Neuron (in vitro differentiated cells): ENCODE measurements at regions not wholly inside any gene's neighbourhood (a gene's known extent, or its start where the extent isn't known, plus 50 kb on each side); places are given as distances from the start of the nearest gene placed in this dataset.

Experiments used
- H2AFZ ChIP-seq: one replicate; pipeline ENCODE4 v1.6.1; 2013; ENCODE audit warnings: low read depth, mild to moderate bottlenecking, inconsistent platforms, low read length, moderate library complexity
- H3K27me3 ChIP-seq: one replicate; pipeline ENCODE4 v1.6.1; 2013; ENCODE audit warnings: low read length; ENCODE audit not compliant: insufficient read depth
- H3K36me3 ChIP-seq: one replicate; pipeline ENCODE4 v1.6.1; 2013; ENCODE audit warnings: low read length; ENCODE audit not compliant: insufficient read depth
- H3K4me1 ChIP-seq: one replicate; pipeline ENCODE4 v1.6.1; 2013; ENCODE audit warnings: low read length; ENCODE audit not compliant: insufficient read depth
- H3K4me3 ChIP-seq: 2 replicates; pipeline ENCODE4 v1.5.1; 2013; ENCODE audit warnings: mild to moderate bottlenecking, low read length, moderate library complexity
- H3K9me3 ChIP-seq: one replicate; pipeline ENCODE4 v1.6.1; 2013; ENCODE audit warnings: low read length

- Histone ChIP-seq H3K9me3 (no peaks in the 10 kb centered on the region), H2AFZ (no peak overlapping the region)
These were observed 599.6 kb upstream of the POT1 start for GRCh38 chr7:125529249-125529648.

GRCh38 chr7:125526958-125527357 lies 597.3 kb upstream of the POT1 start:
- H2AFZ ChIP-seq, result no peak overlapping the region
- H3K4me1 ChIP-seq, result no peaks in the 10 kb centered on the region
- no peaks in the 10 kb centered on the region for H3K36me3 ChIP-seq
- no peaks in the 10 kb centered on the region for H3K9me3 ChIP-seq
- H3K27me3 ChIP-seq, result no peaks in the 10 kb centered on the region
- no peak overlapping the region for H3K4me3 ChIP-seq

More at GRCh38 chr7:125529249-125529648, 599.6 kb upstream of the POT1 start:
- H3K36me3 ChIP-seq, result no peaks in the 10 kb centered on the region
- H3K27me3 ChIP-seq, result no peaks in the 10 kb centered on the region
- H3K4me1 ChIP-seq, result no peaks in the 10 kb centered on the region
- no peak overlapping the region for H3K4me3 ChIP-seq

- no peak overlapping the region for H2AFZ ChIP-seq
- no peaks in the 10 kb centered on the region for H3K4me1 ChIP-seq
- H3K4me3 ChIP-seq, result no peak overlapping the region
- no peaks in the 10 kb centered on the region for H3K36me3 ChIP-seq
- no peaks in the 10 kb centered on the region for H3K27me3 ChIP-seq
- no peaks in the 10 kb centered on the region for H3K9me3 ChIP-seq
These were observed 596.5 kb upstream of the POT1 start for GRCh38 chr7:125526092-125526491.

- no peak overlapping the region for H2AFZ ChIP-seq
- H3K4me3 ChIP-seq, result no peak overlapping the region
- H3K9me3 ChIP-seq, result no peaks in the 10 kb centered on the region
- H3K27me3 ChIP-seq, result no peaks in the 10 kb centered on the region
- no peaks in the 10 kb centered on the region for H3K4me1 ChIP-seq
- H3K36me3 ChIP-seq, result no peaks in the 10 kb centered on the region
These were observed 586.6 kb upstream of the POT1 start for GRCh38 chr7:125516194-125516593.

- H3K27me3 ChIP-seq, result no peaks in the 10 kb centered on the region
- H3K9me3 ChIP-seq, result no peaks in the 10 kb centered on the region
- no peaks in the 10 kb centered on the region for H3K36me3 ChIP-seq
- H3K4me1 ChIP-seq, result no peaks in the 10 kb centered on the region
- H3K4me3 ChIP-seq, result no peak overlapping the region
- H2AFZ ChIP-seq, result no peak overlapping the region
These were observed 582.7 kb upstream of the POT1 start for GRCh38 chr7:125512373-125512772.

GRCh38 chr7:125511310-125511709 lies 581.7 kb upstream of the POT1 start:
- Histone ChIP-seq H2AFZ (no peak overlapping the region), H3K4me1 (no peaks in the 10 kb centered on the region), H3K4me3 (no peak overlapping the region), H3K27me3 (no peaks in the 10 kb centered on the region), H3K36me3 (no peaks in the 10 kb centered on the region), H3K9me3 (no peaks in the 10 kb centered on the region)

- Histone ChIP-seq H3K27me3 (no peaks in the 10 kb centered on the region), H3K4me1 (no peaks in the 10 kb centered on the region), H2AFZ (no peak overlapping the region), H3K4me3 (no peak overlapping the region), H3K9me3 (no peaks in the 10 kb centered on the region), H3K36me3 (no peaks in the 10 kb centered on the region)
These were observed 576.7 kb upstream of the POT1 start for GRCh38 chr7:125506331-125506730.

- Histone ChIP-seq H3K9me3 (no peaks in the 10 kb centered on the region), H3K36me3 (no peaks in the 10 kb centered on the region), H3K4me1 (no peaks in the 10 kb centered on the region), H3K27me3 (no peaks in the 10 kb centered on the region), H3K4me3 (no peak overlapping the region), H2AFZ (no peak overlapping the region)
These were observed 575.2 kb upstream of the POT1 start for GRCh38 chr7:125504848-125505247.

GRCh38 chr7:125495997-125496396 lies 566.4 kb upstream of the POT1 start:
- H3K4me3 ChIP-seq, result no peak overlapping the region
- H3K4me1 ChIP-seq, result no peaks in the 10 kb centered on the region
- H3K9me3 ChIP-seq, result no peaks in the 10 kb centered on the region
- no peak overlapping the region for H2AFZ ChIP-seq
- H3K27me3 ChIP-seq, result no peaks in the 10 kb centered on the region
- no peaks in the 10 kb centered on the region for H3K36me3 ChIP-seq

GRCh38 chr7:125492521-125492920 lies 562.9 kb upstream of the POT1 start:
- H3K9me3 ChIP-seq, result no peaks in the 10 kb centered on the region
- H3K4me1 ChIP-seq, result no peaks in the 10 kb centered on the region
- H3K4me3 ChIP-seq, result no peak overlapping the region
- no peaks in the 10 kb centered on the region for H3K36me3 ChIP-seq
- H3K27me3 ChIP-seq, result no peaks in the 10 kb centered on the region
- no peak overlapping the region for H2AFZ ChIP-seq

- H3K36me3 ChIP-seq, result no peaks in the 10 kb centered on the region
- H3K4me1 ChIP-seq, result no peaks in the 10 kb centered on the region
- no peaks in the 10 kb centered on the region for H3K9me3 ChIP-seq
- no peak overlapping the region for H3K4me3 ChIP-seq
- no peak overlapping the region for H2AFZ ChIP-seq
- H3K27me3 ChIP-seq, result no peaks in the 10 kb centered on the region
These were observed 561.5 kb upstream of the POT1 start for GRCh38 chr7:125491137-125491536.

- Histone ChIP-seq H3K4me1 (no peaks in the 10 kb centered on the region), H3K4me3 (no peak overlapping the region), H3K36me3 (no peaks in the 10 kb centered on the region), H2AFZ (no peak overlapping the region), H3K9me3 (no peaks in the 10 kb centered on the region), H3K27me3 (no peaks in the 10 kb centered on the region)
These were observed 560.5 kb upstream of the POT1 start for GRCh38 chr7:125490167-125490566.

- Histone ChIP-seq H3K4me1 (no peaks in the 10 kb centered on the region), H3K9me3 (no peaks in the 10 kb centered on the region), H3K4me3 (no peak overlapping the region), H3K36me3 (no peaks in the 10 kb centered on the region), H2AFZ (no peak overlapping the region), H3K27me3 (no peaks in the 10 kb centered on the region)
These were observed 555.6 kb upstream of the POT1 start for GRCh38 chr7:125485223-125485622.

- Histone ChIP-seq H2AFZ (no peak overlapping the region), H3K4me1 (no peaks in the 10 kb centered on the region), H3K27me3 (no peaks in the 10 kb centered on the region), H3K36me3 (no peaks in the 10 kb centered on the region), H3K9me3 (no peaks in the 10 kb centered on the region), H3K4me3 (no peak overlapping the region)
These were observed 555.1 kb upstream of the POT1 start for GRCh38 chr7:125484755-125485154.
